ENCODE measurements at regions not wholly inside any gene's neighbourhood (a gene's known extent, or its start where the extent isn't known, plus 50 kb on each side); places are given as distances from the start of the nearest gene placed in this dataset.

GRCh38 chr10:128316121-128316726, 190.0 kb upstream of the MKI67 start:
- no peak for DNase-seq

- DNase-seq = no peak
Measured at GRCh38 chr10:128316925-128317324, 190.7 kb upstream of the MKI67 start.

- DNase-seq = no peak
Measured at GRCh38 chr10:128318366-128318765, 192.1 kb upstream of the MKI67 start.

GRCh38 chr10:128318913-128319312, 192.7 kb upstream of the MKI67 start:
- peak in 1 of 3 donors; percentile 68 for DNase-seq

- no peak for DNase-seq
Measured at GRCh38 chr10:128322106-128322505, 195.9 kb upstream of the MKI67 start.

GRCh38 chr10:128322950-128323349, 196.7 kb upstream of the MKI67 start:
- DNase-seq = no peak

- DNase-seq = peak in 2 of 3 donors; percentile 55 to 75
Measured at GRCh38 chr10:128324058-128324827, 198.0 kb upstream of the MKI67 start.

- no peak for DNase-seq
Measured at GRCh38 chr10:128325788-128326187, 199.6 kb upstream of the MKI67 start.

GRCh38 chr10:128326251-128326650, 200.0 kb upstream of the MKI67 start:
- DNase-seq = no peak

- no peak for DNase-seq
Measured at GRCh38 chr10:128326851-128327250, 200.6 kb upstream of the MKI67 start.

- DNase-seq = peak in 1 of 3 donors; percentile 59
Measured at GRCh38 chr10:128336401-128336800, 210.2 kb upstream of the MKI67 start.

GRCh38 chr10:128337860-128338378, 211.7 kb upstream of the MKI67 start:
- peak; percentile 75 to 95 (median 84) for DNase-seq

- peak in 1 of 3 donors; percentile 67 for DNase-seq
Measured at GRCh38 chr10:128338951-128339350, 212.7 kb upstream of the MKI67 start.

GRCh38 chr10:128339753-128340152, 213.5 kb upstream of the MKI67 start:
- peak; percentile 47 to 81 (median 51) for DNase-seq

- no peak for DNase-seq
Measured at GRCh38 chr10:128345353-128345752, 219.1 kb upstream of the MKI67 start.

GRCh38 chr10:128360783-128361182, 234.6 kb upstream of the MKI67 start:
- DNase-seq = no peak

GRCh38 chr10:128361487-128361886, 235.3 kb upstream of the MKI67 start:
- DNase-seq = no peak

- no peak for DNase-seq
Measured at GRCh38 chr10:128362514-128362913, 236.3 kb upstream of the MKI67 start.

- DNase-seq = no peak
Measured at GRCh38 chr10:128364631-128365030, 238.4 kb upstream of the MKI67 start.

- DNase-seq = peak in 1 of 3 donors; percentile 26
Measured at GRCh38 chr10:128365156-128365725, 239.0 kb upstream of the MKI67 start.

- DNase-seq = no peak
Measured at GRCh38 chr10:128367807-128368206, 241.6 kb upstream of the MKI67 start.

GRCh38 chr10:128369101-128369650, 243.0 kb upstream of the MKI67 start:
- no peak for DNase-seq

Measured in muscle of back (tissue), 3 donors.